Stimulated activated CD8-positive, alpha-beta memory T cell treated with anti-CD3 and anti-CD28 coated beads, Interleukin-15, amount 100 ng/mL, for 4 hours (primary cell): ENCODE measurements at regions not wholly inside any gene's neighbourhood (a gene's known extent, or its start where the extent isn't known, plus 50 kb on each side); places are given as distances from the start of the nearest gene placed in this dataset.
"Not testable (repeated sequence)": the region's sequence is repeated elsewhere in the genome, so short reads cannot be mapped to it uniquely, and the experiment has no call there.

ENCODE experiments used
- DNase-seq, 2 donors: peaks; one replicate each; pipeline ENCODE4 v3.0.0-alpha.2; 2020; ENCODE audit warnings: low read depth in 2 of 2

DNA sequence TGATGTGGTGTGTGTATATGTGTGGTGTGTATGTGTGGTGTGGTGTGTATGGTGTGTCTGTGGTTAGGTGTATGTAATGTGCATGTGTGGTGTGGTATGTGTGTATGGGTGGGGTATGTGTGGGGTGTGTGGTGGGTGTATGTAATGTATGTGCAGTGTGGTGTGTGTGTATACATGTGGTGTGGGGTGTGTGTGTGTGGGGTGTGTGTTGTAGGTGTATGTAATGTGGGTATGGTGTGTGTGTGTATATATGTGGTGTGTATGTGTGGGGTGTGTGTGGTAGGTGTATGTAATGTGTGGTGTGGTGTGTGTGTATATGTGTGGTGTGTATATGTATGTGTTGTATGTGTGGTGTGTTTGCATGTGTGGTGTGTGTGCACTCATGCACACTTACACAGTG is 84.8 kb upstream of the ID2 start:
- DNase-seq, result no peak

DNA sequence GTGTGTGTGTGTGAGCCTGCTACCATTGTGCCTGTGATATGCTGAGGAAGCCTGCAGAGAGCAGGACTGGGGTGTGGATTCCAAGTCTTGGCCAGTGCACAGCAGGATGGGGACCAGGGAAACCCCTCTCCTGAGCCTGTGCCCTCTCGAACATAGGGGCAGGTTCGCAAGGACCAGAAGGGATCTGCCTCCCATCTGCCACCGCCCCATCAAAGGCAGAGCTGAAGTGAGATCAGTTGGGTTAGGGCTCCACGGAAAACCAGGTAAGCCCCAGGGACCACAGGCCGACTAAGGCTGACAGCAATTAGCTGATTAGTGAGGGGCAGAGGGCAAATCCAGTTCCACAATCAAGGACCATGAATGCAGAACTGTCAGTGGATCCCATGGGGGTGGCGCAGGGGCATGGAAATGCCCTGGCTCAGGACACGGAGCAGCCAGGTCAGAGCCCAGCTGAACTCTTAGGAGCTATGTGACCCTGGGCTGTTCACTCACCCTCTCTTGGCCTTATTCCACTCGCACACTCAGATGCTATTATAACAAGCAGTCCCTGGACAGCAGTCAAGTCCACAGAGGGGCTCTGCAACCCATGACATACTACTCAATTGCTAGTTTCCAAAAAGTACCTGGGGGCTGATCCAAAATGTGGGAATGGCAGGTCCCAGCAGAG is 84.2 kb upstream of the ID2 start:
- no peak for DNase-seq

DNA sequence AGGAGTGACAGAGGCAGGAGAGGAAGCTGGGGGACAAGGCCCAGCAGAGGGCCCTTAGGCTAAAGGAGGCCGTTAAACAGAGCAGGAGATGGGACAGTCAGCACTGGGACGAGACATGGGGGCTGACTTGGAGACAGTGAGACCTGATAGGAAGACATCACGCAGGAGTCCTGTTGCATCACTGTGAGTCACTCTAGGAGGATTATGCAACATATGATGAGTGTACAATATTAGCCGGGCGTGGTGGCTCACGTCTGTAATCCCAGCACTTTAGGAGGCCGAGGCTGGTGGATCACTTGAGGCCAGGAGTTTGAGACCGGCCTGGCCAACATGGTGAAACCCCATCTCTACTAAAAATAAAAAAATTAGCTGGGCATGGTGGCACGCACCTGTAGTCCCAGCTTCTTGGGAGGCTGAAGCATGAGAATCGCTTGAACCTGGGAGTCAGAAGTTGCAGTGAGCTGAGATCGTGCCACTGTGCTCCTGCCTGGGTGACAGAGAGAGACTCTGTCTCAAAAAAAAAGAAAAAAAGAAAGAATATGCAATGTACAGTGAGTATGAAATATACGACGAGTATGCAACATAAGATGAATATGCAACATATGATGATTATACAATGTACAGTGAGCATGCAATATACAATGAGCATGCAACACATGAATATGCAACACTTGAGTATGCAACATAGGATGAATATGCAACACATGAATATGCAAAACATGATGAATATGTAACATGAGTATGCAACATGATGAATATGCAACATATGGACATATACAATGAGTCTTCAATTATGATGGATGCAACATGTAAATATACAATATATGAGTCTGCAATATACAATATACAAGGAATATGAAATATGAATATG is 83.3 kb upstream of the ID2 start:
- DNase-seq, result no peak

DNA sequence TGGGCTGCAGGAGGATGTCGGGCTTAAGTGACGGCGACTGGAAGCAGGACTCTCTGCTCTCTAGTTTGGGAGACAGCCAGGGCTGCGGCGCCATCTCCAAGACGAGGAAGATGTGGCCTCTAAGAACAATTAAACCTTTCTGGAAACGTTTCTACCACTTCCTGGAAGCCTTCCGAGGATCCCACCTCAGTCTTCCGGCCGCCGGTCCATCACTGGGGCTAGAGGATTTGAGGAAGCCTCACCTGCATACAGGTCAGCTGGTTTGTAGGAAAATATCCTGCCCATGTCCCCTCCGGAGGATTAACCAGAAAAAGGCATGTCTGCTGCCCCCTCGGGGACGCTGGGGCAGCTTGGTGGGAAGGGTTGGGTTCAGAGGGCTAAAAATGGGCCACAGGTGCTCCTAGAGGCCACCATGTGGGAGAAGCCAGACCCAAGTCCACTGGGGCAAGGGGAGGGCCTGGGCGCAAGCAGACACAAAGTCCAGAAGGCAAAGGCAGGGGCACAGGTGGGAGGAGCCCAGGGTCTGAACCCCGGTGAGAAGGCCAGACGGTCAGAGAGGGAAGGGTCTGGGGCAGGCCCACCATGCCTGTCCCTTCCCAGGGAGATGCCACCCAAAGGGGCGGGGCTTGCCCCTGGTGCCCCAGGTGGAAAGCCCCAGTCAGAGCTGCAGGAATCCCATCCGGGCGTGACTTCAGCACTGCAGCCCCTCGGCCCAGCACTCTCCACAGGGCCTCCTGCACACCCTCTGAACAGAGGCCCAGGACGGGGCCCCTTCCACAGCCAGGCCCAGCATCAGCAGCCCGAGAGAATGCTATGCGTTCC is 82.2 kb upstream of the ID2 start:
- no peak for DNase-seq

DNA sequence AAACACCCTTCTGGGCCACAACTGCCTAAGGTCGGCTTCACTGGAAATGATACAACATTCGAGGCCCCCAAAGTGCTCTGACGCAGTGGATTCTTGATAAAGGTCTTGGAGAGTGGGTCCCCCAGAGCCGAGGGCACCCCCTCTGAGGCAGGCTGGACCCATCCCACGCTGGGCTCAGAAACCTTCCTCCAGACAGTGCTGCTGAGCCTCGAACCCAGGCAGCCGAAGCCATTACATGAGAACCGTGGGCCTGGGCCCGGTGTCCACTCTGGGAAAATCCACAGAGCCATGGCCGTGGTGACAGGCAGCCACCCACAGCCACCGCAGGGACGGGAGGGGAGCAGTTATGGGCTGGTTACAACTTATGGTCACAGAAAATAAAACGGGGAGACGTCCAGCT is 81.4 kb upstream of the ID2 start:
- no peak for DNase-seq

DNA sequence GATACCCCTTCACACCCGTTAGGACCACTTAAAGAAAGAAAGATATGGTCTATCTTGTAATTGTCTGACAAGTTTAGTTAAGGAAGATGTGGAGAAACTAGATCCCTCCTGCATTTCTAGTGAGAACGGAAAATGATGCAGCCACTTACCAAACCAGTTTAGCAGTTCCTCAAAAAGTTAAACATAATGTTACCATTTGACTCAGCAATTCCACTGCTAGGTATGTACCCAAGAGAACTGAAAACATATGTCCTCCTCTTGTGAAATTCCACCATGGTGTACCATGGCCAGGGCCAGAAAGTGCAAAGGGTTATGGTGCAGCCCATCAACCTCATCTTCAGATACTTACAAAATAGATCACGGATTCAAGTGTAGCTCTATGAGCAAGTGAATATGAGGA is 79.0 kb upstream of the ID2 start:
- DNase-seq, result no peak

DNA sequence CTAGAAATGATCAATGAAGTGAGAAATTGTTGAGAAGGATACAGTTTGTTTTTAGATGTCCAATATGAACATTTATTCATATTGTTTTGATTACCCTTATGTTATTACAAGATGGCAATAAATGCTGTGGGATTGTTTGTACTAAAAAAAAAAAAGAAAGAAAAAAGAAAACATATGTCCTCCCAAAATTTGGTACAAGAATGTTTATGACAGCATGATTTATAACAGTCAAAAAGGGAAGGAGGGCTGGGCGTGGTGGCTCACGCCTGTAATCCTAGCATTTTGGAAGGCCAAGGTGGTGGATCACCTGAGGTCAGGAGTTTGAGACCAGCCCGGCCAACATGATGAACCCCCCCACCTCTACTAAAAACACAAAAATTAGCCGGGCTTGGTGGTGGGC is 78.5 kb upstream of the ID2 start:
- not testable (repeated sequence) for DNase-seq

DNA sequence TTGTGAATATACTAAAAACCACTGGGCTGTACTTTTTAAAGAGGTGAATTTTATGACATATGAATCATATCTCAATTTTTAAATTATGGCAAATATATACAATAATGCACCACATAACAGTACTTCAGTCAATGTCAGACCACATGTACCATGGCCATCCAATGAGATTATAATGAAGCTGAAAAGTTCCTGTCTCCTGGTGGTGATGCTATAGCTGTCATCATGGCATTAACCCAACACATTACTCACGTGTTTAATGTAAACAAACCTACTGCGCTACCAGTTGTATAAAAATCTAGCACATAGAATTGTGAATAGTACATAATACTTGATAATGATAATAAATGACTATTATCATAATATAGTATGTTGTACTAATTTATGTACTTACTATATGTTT is 77.6 kb upstream of the ID2 start:
- DNase-seq, result no peak

DNA sequence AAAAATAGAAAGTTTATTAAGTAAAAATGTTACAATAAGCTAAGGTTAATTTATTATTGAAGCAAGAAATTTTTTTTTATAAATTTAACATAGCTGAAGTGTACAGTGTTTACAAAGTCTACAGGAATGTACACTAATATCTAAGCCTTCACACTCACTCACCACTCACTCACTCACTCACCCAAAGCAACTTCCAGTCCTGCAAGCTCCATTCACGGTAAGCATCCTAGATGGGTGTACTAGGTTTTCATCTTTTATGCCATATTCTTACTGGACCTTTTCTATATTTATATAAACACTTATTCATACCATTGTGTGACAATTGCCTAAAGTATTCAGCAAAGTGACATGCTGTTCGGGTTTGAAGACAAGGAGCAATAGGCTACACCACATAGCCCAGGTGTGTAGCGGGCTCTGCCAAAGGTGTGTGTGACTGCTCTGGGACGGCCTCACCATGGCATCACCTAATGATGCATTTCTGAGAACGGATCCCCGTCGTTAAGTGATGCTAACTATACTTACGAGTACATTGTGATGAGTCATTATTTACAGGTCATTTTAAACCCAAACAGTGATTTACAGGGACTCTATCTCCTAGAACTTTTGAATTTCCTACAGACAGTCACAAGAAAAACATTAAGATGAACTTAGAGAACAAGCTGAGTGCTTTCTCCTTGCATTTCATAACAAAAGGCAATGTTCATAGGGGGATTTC is 76.3 kb upstream of the ID2 start:
- DNase-seq, result no peak

DNA sequence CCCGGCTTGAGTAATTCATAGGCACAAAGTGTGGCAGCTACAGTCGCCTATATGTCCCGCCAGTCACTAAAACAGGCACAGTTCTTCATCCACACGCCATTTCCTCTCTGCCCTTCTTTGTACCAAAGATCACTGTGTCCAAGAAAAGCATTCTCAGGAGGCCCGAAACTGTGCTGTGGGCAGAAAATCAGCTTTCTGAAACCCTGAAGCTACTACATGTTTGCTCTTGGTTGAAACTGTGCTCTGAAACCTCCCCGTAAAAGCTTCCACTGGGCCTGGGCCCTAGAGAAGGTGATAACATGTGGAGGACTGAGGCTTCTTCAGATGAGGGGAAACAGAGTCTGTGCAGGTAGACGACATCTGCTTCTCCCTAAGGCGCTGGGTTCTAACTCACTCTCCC is 75.6 kb upstream of the ID2 start:
- no peak for DNase-seq

DNA sequence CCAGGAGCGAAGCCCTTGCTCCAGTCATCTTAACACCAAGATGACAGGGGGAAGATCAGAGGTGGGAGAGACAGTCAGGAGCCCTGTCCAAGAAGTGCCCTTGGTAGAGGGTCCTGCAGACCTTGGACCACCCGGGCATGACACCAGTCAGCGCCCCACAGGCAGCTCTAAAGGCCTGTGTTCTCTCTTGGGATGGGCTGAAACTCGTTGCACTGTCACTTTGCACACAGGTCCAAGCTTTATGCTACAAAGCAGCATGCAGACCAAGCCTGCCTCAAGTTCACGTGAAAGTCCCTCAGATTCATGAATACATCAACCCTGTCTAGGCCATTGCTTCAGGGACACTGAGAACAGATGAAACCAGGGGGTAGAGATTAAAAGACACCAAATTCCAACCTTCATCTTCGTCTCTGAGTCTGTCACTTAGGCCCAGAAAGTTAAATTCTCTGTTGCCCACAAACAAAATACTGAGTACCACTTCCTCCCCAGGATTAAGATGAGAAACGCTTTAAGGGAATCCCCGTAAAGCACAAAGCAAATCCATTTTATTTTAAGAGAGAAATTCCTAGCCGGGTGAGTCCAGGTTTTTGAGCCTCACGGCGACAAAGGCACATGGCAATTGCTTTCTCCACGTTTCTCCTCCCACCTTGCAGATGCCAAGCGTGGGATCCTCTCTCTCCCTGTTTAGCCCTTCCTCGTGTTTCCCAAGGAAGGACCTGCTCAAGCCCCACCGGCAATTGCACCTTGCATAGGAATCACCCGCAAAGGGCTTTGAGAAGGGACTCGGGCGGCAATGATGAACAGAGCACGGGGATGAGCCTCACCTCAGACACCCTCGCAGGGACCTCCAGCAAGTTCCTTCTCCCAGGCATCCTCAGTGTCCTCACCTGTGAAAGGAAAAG is 75.0 kb upstream of the ID2 start:
- no peak for DNase-seq

DNA sequence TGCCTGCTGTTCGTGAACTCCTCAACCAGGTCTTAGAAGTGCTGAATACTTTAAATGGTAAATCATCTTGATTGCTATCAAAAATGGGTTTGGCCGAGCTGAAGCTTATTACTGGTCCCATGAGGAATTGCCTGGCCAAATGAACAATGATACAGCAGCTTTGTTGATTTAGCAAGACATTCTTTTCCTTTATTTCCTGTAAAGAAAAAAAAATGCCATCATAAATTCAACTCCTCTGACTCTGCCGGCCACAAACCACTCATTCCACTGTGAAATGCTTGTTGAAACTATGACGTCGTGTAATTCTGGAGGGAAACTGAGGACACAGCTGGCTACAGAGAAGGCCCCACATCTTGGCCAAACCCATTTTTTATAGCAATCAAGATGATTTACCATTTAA is 74.2 kb upstream of the ID2 start:
- DNase-seq, result no peak

DNA sequence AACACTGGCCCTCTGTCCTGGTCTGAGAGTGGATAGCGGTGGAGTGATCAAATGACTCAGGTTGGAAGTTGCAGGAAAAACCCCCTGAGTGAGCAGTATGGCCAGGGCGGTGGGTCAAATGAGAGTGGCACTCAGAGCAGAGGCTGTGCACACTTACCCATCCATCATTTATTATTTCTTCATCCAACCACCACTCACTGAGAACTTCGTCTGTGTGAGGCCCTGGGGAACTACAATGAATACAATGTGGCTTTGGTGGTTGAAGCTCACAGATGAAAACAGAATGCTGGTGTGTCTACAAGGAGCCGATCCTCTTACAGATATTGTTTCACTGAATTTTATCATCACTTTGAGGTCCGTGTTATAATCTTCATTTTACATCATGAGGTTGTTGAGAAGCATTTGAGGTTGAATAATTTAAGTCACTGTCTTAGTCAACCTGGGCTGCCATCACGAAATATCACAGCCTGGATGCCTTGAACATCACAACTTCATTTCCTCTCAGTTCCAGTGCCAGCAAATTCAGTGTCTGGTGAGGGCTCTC is 73.4 kb upstream of the ID2 start:
- DNase-seq, result no peak

DNA sequence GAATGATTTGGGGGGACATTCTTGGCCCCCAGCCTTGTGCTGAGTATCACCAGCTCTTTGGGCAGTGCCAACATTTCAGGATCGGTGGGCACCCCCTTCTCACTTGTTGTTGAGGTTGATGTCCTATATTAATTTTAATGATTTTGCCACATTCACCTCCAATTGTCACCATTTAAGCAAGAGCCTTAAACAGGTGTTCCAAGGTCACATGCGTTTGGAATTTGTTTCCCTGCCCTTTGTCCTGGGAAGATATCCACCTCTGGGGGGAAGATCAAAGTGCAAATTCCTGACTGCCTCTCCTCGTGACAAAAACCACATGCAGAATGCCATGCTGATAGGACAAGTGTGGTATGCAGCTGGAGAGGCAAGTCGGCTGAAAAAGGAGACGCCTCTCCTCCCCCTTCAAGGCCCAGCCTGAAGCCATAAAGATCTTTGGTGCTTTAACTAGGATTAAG is 72.5 kb upstream of the ID2 start:
- DNase-seq, result no peak

DNA sequence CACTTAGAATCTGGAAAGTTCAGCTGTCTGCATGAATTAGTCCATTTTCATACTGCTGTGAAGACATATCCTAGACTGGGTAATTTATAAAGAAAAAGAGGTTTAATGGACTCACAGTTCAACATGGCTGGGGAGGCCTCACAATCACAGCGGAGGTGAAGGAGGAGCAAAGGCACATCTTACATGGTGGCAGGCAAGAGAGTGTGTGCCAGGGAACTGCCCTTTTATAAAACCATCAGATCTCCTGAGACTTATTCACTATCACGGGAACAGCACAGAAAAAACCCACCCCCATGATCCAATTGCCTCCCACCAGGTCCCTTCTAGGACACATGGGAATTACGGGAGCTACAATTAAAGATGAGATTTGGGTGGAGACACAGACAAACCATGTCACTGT is 71.1 kb upstream of the ID2 start:
- DNase-seq, result not testable (repeated sequence)

DNA sequence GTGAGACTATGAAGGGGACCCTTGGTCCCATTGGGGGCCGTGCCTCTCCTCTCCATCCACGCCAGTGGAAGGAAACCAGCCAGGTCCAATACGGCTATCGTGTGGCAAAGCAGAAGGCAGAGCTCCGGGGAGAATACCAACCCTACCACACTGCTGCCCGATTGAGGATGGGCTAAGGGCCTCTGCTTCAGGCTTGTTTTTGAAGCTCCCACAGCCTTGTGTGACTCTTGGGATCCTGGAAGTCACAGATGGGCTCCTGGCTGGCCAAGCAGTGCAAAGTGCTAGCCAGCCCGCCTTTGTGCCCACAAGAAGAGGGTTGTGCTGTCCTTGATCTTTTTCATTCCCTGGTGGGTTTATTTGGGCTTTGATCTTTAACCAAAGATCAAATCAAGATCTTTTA is 70.6 kb upstream of the ID2 start:
- DNase-seq, result no peak

DNA sequence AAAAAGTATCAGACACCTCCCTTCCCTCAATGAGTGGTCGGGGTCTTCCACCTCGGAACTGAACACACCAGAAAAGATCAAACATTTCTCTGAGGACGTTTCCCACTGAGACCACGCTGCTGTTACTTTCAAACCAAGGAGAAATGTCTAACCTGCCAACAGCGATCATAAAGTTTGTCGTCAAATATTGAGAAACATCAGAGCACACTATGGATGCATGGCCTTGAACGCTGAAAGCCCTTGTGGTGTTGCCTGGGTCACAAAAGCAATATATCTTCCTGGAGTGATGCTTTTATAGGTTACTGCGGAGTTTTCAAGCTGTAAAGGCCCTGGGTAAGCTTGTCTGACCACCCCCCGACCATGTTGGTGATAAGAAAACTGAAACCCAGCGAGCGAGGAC is 70.2 kb upstream of the ID2 start:
- no peak for DNase-seq

DNA sequence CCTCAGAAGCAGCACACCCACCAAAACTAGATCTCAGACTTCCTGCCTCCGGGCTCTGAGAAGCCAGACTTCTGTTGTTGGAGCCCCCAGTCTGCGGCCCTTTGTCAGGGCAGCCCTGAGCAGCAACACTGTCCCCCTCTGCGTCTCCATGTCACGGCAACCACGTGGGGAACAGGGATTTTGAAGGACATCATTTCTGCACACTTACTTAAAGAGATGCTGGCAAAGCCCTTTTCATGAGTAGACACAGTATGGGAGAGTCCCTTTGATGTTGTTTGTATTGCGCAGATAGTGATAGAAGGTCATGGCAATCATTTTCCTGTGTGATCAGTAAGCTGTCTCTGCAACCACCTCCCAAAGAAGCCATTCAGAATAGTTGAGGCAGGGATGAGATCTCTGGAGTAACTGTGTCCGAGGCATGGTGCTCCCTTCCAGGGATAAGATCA is 69.1 kb upstream of the ID2 start:
- no peak for DNase-seq

DNA sequence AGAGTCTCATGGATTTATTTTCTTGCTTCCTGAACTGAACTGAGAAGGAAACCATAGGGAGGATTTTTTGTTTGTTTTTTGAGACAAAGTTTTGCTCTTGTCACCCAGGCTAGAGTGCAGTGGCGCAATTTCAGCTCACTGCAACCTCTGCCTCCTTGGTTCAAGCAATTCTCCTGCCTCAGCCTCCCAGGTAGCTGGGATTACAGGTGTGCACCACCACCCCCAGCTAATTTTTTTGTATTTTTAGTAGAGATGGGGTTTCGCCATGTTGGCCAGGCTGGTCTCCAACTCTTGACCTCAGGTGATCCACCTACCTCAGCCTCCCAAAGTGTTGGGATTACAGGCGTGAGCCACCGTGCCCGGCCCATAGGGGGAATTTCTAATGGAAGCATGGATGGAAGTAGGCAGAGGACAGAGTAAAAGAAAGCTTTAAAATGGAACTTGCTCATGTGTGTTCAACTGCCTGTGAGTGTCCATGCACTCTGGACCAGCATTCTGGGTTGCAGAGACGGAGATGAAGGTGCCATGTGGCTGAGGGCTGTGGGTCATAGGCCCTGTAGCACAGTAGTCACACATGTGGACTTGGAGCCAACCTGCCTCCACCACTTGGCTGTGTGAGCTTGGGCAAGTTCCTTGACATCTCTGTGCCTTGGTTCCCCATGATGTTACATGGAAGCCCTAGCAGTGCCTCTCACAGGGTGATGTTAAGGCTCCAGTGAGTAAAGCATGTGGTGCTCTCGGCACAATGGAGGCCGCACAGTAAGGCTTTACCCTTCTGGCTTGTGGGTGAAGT is 68.5 kb upstream of the ID2 start:
- DNase-seq, result not testable (repeated sequence)

DNA sequence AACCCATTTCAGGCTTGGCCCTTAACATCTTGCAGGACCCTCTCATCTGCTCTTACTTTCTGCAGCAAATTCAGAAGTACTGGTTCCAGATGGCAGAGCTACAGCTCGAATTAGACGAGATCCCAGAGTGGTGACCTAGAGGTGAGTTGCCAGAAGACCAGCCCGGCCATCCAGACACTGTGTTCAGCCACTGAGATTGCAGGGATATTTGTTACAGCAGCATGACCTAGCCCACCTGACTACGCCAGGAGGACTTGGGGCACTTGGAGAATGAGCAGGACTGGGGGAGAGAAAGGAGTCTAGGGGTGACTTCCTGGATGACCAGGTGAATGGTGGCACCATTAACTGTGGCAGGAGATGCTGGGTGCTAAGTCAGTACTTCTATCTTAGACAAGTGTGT is 67.2 kb upstream of the ID2 start:
- DNase-seq, result no peak
